ENCODE measurements at regions not wholly inside any gene's neighbourhood (a gene's known extent, or its start where the extent isn't known, plus 50 kb on each side); places are given as distances from the start of the nearest gene placed in this dataset.
"Not testable (repeated sequence)": the region's sequence is repeated elsewhere in the genome, so short reads cannot be mapped to it uniquely, and the experiment has no call there.

GRCh38 chr19:28626407-28626806 is 586.5 kb downstream of the UQCRFS1 start:
- not testable (repeated sequence) for DNase-seq (ENCODE audit: low spot score)

GRCh38 chr19:28619816-28620429 is 593.0 kb downstream of the UQCRFS1 start:
- no peak for DNase-seq (ENCODE audit: low spot score)

- DNase-seq (ENCODE audit: low spot score): no peak
Measured at GRCh38 chr19:28618504-28618903, 594.4 kb downstream of the UQCRFS1 start.

GRCh38 chr19:28615966-28616365 is 597.0 kb downstream of the UQCRFS1 start:
- DNase-seq (ENCODE audit: low spot score): no peak

- no peak for DNase-seq (ENCODE audit: low spot score)
Measured at GRCh38 chr19:28615546-28615916, 597.4 kb downstream of the UQCRFS1 start.

GRCh38 chr19:28614634-28615545 is 598.1 kb downstream of the UQCRFS1 start:
- no peak for DNase-seq (ENCODE audit: low spot score)

- no peak for DNase-seq (ENCODE audit: low spot score)
Measured at GRCh38 chr19:28612275-28612769, 600.6 kb downstream of the UQCRFS1 start.

- not testable (repeated sequence) for DNase-seq (ENCODE audit: low spot score)
Measured at GRCh38 chr19:28611227-28611914, 601.6 kb downstream of the UQCRFS1 start.

- DNase-seq (ENCODE audit: low spot score): no peak
Measured at GRCh38 chr19:28610731-28611130, 602.2 kb downstream of the UQCRFS1 start.

- no peak for DNase-seq (ENCODE audit: low spot score)
Measured at GRCh38 chr19:28609944-28610343, 603.0 kb downstream of the UQCRFS1 start.

GRCh38 chr19:28609091-28609755 is 603.7 kb downstream of the UQCRFS1 start:
- DNase-seq (ENCODE audit: low spot score): no peak

- no peak for DNase-seq (ENCODE audit: low spot score)
Measured at GRCh38 chr19:28608292-28608691, 604.7 kb downstream of the UQCRFS1 start.

GRCh38 chr19:28607066-28607583 is 605.8 kb downstream of the UQCRFS1 start:
- DNase-seq (ENCODE audit: low spot score): no peak

GRCh38 chr19:28606269-28607032 is 606.5 kb downstream of the UQCRFS1 start:
- no peak for DNase-seq (ENCODE audit: low spot score)

GRCh38 chr19:28605501-28606268 is 607.3 kb downstream of the UQCRFS1 start:
- no peak for DNase-seq (ENCODE audit: low spot score)

- no peak for DNase-seq (ENCODE audit: low spot score)
Measured at GRCh38 chr19:28603453-28603852, 609.5 kb downstream of the UQCRFS1 start.

- no peak for DNase-seq (ENCODE audit: low spot score)
Measured at GRCh38 chr19:28602675-28603298, 610.2 kb downstream of the UQCRFS1 start.

- DNase-seq (ENCODE audit: low spot score): no peak
Measured at GRCh38 chr19:28601723-28602440, 611.1 kb downstream of the UQCRFS1 start.

GRCh38 chr19:28598861-28599260 is 614.1 kb downstream of the UQCRFS1 start:
- no peak for DNase-seq (ENCODE audit: low spot score)
